GM06990 (cell line): ENCODE measurements at regions not wholly inside any gene's neighbourhood (a gene's known extent, or its start where the extent isn't known, plus 50 kb on each side); places are given as distances from the start of the nearest gene placed in this dataset.
A peak's percentile ranks its signal among the peaks of the same experiment; 100 is the strongest.

Experiments
- DNase-seq: peaks from one replicate; pipeline ENCODE4 v3.0.0-alpha.2; 2011; ENCODE audit not compliant: insufficient read length; ENCODE audit errors: extremely low read depth
- H3K27me3 ChIP-seq: replicated peaks from 2 replicates; pipeline ENCODE4 v1.6.0; 2011; ENCODE audit warnings: low read length; ENCODE audit not compliant: control insufficient read depth, insufficient read depth
- H3K36me3 ChIP-seq: 2 replicates; pipeline ENCODE4 v1.5.1; 2011; ENCODE audit warnings: low read length; ENCODE audit not compliant: control insufficient read depth, insufficient read depth
- H3K4me3 ChIP-seq: replicated peaks from 2 replicates; pipeline ENCODE4 v1.5.1; 2011; ENCODE audit warnings: low read depth, mild to moderate bottlenecking, control low read depth, low read length
- CTCF ChIP-seq: IDR thresholded peaks from 2 replicates; pipeline ENCODE4 v1.5.1; 2011; ENCODE audit warnings: low read length, control low read depth, mild to moderate bottlenecking, inconsistent platforms; ENCODE audit not compliant: insufficient read depth, poor library complexity, severe bottlenecking

- no peak for TF ChIP-seq CTCF
- H3K4me3 ChIP-seq: no peak overlapping the region
- H3K36me3 ChIP-seq: no peaks in the 10 kb centered on the region
- DNase-seq: no peak
- no peaks in the 10 kb centered on the region; the same call in 1 of the 2 replicates for H3K27me3 ChIP-seq
Observed at GRCh38 chr3:40869013-40869412, 330.3 kb upstream of the CTNNB1 start.

- no peak for DNase-seq
- no peak overlapping the region for H3K4me3 ChIP-seq
- H3K27me3 ChIP-seq: no peaks in the 10 kb centered on the region; the same call in 1 of the 2 replicates
- H3K36me3 ChIP-seq: no peaks in the 10 kb centered on the region
- TF ChIP-seq CTCF: peak; percentile 8
Observed at GRCh38 chr3:40869939-40870338, 329.4 kb upstream of the CTNNB1 start.

GRCh38 chr3:40871394-40871793 lies 327.9 kb upstream of the CTNNB1 start:
- H3K4me3 ChIP-seq: no peak overlapping the region
- H3K36me3 ChIP-seq: no peaks in the 10 kb centered on the region
- no peak for DNase-seq
- no peaks in the 10 kb centered on the region; the same call in 1 of the 2 replicates for H3K27me3 ChIP-seq
- no peak for TF ChIP-seq CTCF

- Histone ChIP-seq H3K36me3 (no peaks in the 10 kb centered on the region), H3K27me3 (no peaks in the 10 kb centered on the region; the same call in 1 of the 2 replicates), H3K4me3 (no peak overlapping the region)
- no peak for DNase-seq
- TF ChIP-seq CTCF: no peak
Observed at GRCh38 chr3:40872258-40872920, 326.9 kb upstream of the CTNNB1 start.

DNA sequence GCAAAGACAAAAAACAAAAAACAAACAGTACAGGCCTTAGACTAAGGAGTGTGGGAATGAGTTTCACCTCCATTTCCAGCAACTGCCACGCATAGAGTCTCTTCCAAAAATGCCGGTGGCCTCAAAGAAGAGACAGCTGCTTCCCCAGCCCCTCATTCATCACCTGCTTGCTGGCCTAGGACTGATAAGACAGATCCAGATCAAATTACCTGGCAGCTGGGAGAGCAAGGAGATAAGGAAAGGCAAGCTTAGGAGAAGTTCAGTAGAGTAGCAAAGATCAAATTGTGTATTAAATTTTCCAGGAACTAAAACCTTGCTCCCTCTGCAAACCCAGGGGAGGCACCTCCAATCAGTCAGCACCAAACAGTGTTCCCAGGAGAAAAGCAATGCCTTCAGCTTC lies 325.8 kb upstream of the CTNNB1 start:
- Histone ChIP-seq H3K27me3 (no peaks in the 10 kb centered on the region; the same call in 1 of the 2 replicates), H3K36me3 (no peaks in the 10 kb centered on the region), H3K4me3 (no peak overlapping the region)
- no peak for DNase-seq
- TF ChIP-seq CTCF: no peak
